IMR-90 (cell line): ENCODE measurements at regions not wholly inside any gene's neighbourhood (a gene's known extent, or its start where the extent isn't known, plus 50 kb on each side); places are given as distances from the start of the nearest gene placed in this dataset.
"Not testable (repeated sequence)": the region's sequence is repeated elsewhere in the genome, so short reads cannot be mapped to it uniquely, and the experiment has no call there.

ENCODE experiments used
- BHLHE40 ChIP-seq: fragments of 150-350 bp; IDR thresholded peaks from 2 replicates; pipeline ENCODE4 v1.6.1; 2016; ENCODE audit warnings: mild to moderate bottlenecking, low read depth, low read length
- CEBPB ChIP-seq: IDR thresholded peaks from 2 replicates; pipeline ENCODE4 v1.6.1; 2012; ENCODE audit warnings: low read depth, low read length, improper control_type of control experiment
- ELK1 ChIP-seq: fragments of 150-350 bp; IDR thresholded peaks from 2 replicates; pipeline ENCODE4 v1.6.1; 2016; ENCODE audit warnings: low read depth, mild to moderate bottlenecking, low read length, moderate library complexity, borderline replicate concordance
- MAZ ChIP-seq: IDR thresholded peaks from 2 replicates; pipeline ENCODE4 v1.6.1; 2012; ENCODE audit warnings: low read depth, mild to moderate bottlenecking, low read length, improper control_type of control experiment, moderate library complexity, borderline replicate concordance
- MXI1 ChIP-seq: IDR thresholded peaks from 2 replicates; pipeline ENCODE4 v1.6.1; 2012; ENCODE audit warnings: low read depth, mild to moderate bottlenecking, low read length, moderate library complexity, borderline replicate concordance
- NFE2L2 ChIP-seq: fragments of 150-350 bp; IDR thresholded peaks from 2 replicates; pipeline ENCODE4 v1.6.1; 2016; ENCODE audit warnings: low read depth, mild to moderate bottlenecking, low read length
- POLR2A ChIP-seq: IDR thresholded peaks from 2 replicates; pipeline ENCODE4 v1.6.1; 2012; ENCODE audit warnings: mild to moderate bottlenecking, low read depth, low read length
- RAD21 ChIP-seq: IDR thresholded peaks from 2 replicates; pipeline ENCODE4 v1.6.1; 2012; ENCODE audit warnings: low read length, improper control_type of control experiment
- RFX5 ChIP-seq: IDR thresholded peaks from 2 replicates; pipeline ENCODE4 v1.8.0; 2012; ENCODE audit warnings: low read depth, mild to moderate bottlenecking, low read length, moderate library complexity
- SMC3 ChIP-seq: fragments of 150-350 bp; IDR thresholded peaks from 2 replicates; pipeline ENCODE4 v1.6.1; 2016; ENCODE audit warnings: low read depth, mild to moderate bottlenecking, antibody characterized with exemption, low read length, moderate library complexity
- TF ChIP-seq, protein P1 (sequence below): conservative IDR thresholded peaks from 2 replicates; pipeline ENCODE4 v1.5.1; 2012; ENCODE audit warnings: mild to moderate bottlenecking, low read depth, low read length, improper control_type of control experiment

DNA sequence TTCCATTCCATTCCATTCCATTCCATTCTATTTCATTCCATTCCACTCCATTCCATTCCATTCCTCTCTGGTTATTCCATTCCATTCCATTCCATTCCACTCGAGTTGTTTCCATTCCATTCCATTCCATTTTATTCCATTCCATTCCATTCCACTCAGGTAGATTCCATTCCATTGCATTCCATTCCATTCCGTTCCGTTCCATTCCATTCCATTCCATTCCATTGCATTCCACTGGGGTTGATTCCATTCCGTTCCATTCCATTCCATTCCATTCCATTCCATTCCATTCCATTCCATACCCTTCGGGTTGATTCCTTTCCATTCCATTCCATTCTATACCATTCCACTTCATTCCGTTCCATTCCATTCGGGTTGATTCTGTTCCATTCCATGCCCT is 144.6 kb downstream of the CWH43 start:
- TF ChIP-seq, protein P1, sequence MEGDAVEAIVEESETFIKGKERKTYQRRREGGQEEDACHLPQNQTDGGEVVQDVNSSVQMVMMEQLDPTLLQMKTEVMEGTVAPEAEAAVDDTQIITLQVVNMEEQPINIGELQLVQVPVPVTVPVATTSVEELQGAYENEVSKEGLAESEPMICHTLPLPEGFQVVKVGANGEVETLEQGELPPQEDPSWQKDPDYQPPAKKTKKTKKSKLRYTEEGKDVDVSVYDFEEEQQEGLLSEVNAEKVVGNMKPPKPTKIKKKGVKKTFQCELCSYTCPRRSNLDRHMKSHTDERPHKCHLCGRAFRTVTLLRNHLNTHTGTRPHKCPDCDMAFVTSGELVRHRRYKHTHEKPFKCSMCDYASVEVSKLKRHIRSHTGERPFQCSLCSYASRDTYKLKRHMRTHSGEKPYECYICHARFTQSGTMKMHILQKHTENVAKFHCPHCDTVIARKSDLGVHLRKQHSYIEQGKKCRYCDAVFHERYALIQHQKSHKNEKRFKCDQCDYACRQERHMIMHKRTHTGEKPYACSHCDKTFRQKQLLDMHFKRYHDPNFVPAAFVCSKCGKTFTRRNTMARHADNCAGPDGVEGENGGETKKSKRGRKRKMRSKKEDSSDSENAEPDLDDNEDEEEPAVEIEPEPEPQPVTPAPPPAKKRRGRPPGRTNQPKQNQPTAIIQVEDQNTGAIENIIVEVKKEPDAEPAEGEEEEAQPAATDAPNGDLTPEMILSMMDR: not testable (repeated sequence)
- TF ChIP-seq MAZ, CEBPB, RAD21, SMC3, POLR2A, RFX5, ELK1, NFE2L2, BHLHE40, MXI1: not testable (repeated sequence)
